Liver (tissue), 3 donors: ENCODE measurements at regions not wholly inside any gene's neighbourhood (a gene's known extent, or its start where the extent isn't known, plus 50 kb on each side); places are given as distances from the start of the nearest gene placed in this dataset.
"Not testable (repeated sequence)": the region's sequence is repeated elsewhere in the genome, so short reads cannot be mapped to it uniquely, and the experiment has no call there.

Source experiments
- CTCF ChIP-seq: fragments of 150-350 bp; IDR thresholded peaks from 2 replicates; pipeline ENCODE4 v1.5.1; 2017; ENCODE audit warnings: improper control_type of control experiment, low read depth, low read length; ENCODE audit not compliant: missing input control
- EGR1 ChIP-seq, 2 donors: IDR thresholded peaks; 2 replicates each; pipeline ENCODE4 v1.6.1; 2016 to 2018; ENCODE audit warnings: antibody characterized with exemption in 2 of 2, low read depth in 2 of 2
- FOXA2 ChIP-seq: IDR thresholded peaks from 2 replicates; pipeline ENCODE4 v1.6.1; 2016; ENCODE audit warnings: antibody characterized with exemption
- JUND ChIP-seq, 2 donors: IDR thresholded peaks; 2 replicates each; pipeline ENCODE4 v1.6.1; 2016; ENCODE audit warnings: antibody characterized with exemption in 2 of 2
- NR2F2 ChIP-seq: IDR thresholded peaks from 2 replicates; pipeline ENCODE4 v1.6.1; 2016; ENCODE audit warnings: antibody characterized with exemption
- RAD21 ChIP-seq, 2 donors: IDR thresholded peaks; 2 replicates each; pipeline ENCODE4 v1.6.1; 2016; ENCODE audit warnings: antibody characterized with exemption in 2 of 2, mild to moderate bottlenecking in 2 of 2
- donor health status: healthy.
- donor health status: healthy.

GRCh38 chr3:75241226-75241962 is 422.7 kb upstream of the FRG2C start:
- not testable (repeated sequence) for TF ChIP-seq FOXA2; CTCF; RAD21 (IDR thresholded peaks at IDR 0.05); JUND (IDR thresholded peaks at IDR 0.05); NR2F2; EGR1 (IDR thresholded peaks at IDR 0.05; ENCODE audit: low read depth in 2 of 2)
